IMR-90 (cell line): ENCODE measurements at regions not wholly inside any gene's neighbourhood (a gene's known extent, or its start where the extent isn't known, plus 50 kb on each side); places are given as distances from the start of the nearest gene placed in this dataset.

ENCODE experiments used
- BHLHE40 ChIP-seq: fragments of 150-350 bp; IDR thresholded peaks from 2 replicates; pipeline ENCODE4 v1.6.1; 2016; ENCODE audit warnings: mild to moderate bottlenecking, low read depth, low read length
- CEBPB ChIP-seq: IDR thresholded peaks from 2 replicates; pipeline ENCODE4 v1.6.1; 2012; ENCODE audit warnings: low read depth, low read length, improper control_type of control experiment
- CHD1 ChIP-seq: IDR thresholded peaks from 2 replicates; pipeline ENCODE4 v1.6.1; 2012; ENCODE audit warnings: low read depth, low read length, improper control_type of control experiment
- MAZ ChIP-seq: IDR thresholded peaks from 2 replicates; pipeline ENCODE4 v1.6.1; 2012; ENCODE audit warnings: low read depth, mild to moderate bottlenecking, low read length, improper control_type of control experiment, moderate library complexity, borderline replicate concordance
- MXI1 ChIP-seq: IDR thresholded peaks from 2 replicates; pipeline ENCODE4 v1.6.1; 2012; ENCODE audit warnings: low read depth, mild to moderate bottlenecking, low read length, moderate library complexity, borderline replicate concordance
- NFE2L2 ChIP-seq: fragments of 150-350 bp; IDR thresholded peaks from 2 replicates; pipeline ENCODE4 v1.6.1; 2016; ENCODE audit warnings: low read depth, mild to moderate bottlenecking, low read length
- POLR2A ChIP-seq: IDR thresholded peaks from 2 replicates; pipeline ENCODE4 v1.6.1; 2012; ENCODE audit warnings: mild to moderate bottlenecking, low read depth, low read length
- RCOR1 ChIP-seq: IDR thresholded peaks from 2 replicates; pipeline ENCODE4 v1.6.1; 2012; ENCODE audit warnings: mild to moderate bottlenecking, low read length, improper control_type of control experiment; ENCODE audit not compliant: insufficient replicate concordance
- RFX5 ChIP-seq: IDR thresholded peaks from 2 replicates; pipeline ENCODE4 v1.8.0; 2012; ENCODE audit warnings: low read depth, mild to moderate bottlenecking, low read length, moderate library complexity
- SMC3 ChIP-seq: fragments of 150-350 bp; IDR thresholded peaks from 2 replicates; pipeline ENCODE4 v1.6.1; 2016; ENCODE audit warnings: low read depth, mild to moderate bottlenecking, antibody characterized with exemption, low read length, moderate library complexity
- TF ChIP-seq, protein P1 (sequence below): fragments of 150-350 bp; IDR thresholded peaks from 2 replicates; pipeline ENCODE4 v1.6.1; 2016; ENCODE audit warnings: low read depth, mild to moderate bottlenecking, low read length, moderate library complexity, borderline replicate concordance
- TF ChIP-seq, protein P2 (sequence below): conservative IDR thresholded peaks from 2 replicates; pipeline ENCODE4 v1.5.1; 2012; ENCODE audit warnings: mild to moderate bottlenecking, low read depth, low read length, improper control_type of control experiment
- TF ChIP-seq, protein P3 (sequence below): fragments of 150-350 bp; IDR thresholded peaks from 2 replicates; pipeline ENCODE4 v1.6.1; 2017; ENCODE audit warnings: mild to moderate bottlenecking, antibody characterized with exemption, low read length, low read depth

DNA sequence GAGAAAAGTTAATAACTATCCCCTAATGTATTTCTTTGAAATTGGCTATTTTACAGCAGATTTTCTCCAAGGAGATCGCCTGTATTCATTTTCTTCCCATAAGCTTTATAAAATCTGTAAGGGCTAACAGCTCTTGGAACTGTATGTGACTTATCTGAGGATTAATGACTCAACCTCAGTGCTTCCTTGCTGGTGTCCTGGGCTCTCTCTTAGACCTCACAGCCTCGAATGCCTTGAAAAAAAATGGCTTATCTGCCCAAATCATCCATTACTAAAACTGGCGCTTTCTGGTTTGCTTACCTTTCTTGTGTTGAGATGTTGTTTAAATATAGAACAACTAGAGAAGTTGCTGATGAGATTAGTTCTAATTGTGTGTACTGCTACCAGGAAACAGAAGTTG is 713.6 kb downstream of the SLC4A3 start:
- TF ChIP-seq, protein P1, sequence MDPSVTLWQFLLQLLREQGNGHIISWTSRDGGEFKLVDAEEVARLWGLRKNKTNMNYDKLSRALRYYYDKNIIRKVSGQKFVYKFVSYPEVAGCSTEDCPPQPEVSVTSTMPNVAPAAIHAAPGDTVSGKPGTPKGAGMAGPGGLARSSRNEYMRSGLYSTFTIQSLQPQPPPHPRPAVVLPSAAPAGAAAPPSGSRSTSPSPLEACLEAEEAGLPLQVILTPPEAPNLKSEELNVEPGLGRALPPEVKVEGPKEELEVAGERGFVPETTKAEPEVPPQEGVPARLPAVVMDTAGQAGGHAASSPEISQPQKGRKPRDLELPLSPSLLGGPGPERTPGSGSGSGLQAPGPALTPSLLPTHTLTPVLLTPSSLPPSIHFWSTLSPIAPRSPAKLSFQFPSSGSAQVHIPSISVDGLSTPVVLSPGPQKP: no peak
- TF ChIP-seq, protein P2, sequence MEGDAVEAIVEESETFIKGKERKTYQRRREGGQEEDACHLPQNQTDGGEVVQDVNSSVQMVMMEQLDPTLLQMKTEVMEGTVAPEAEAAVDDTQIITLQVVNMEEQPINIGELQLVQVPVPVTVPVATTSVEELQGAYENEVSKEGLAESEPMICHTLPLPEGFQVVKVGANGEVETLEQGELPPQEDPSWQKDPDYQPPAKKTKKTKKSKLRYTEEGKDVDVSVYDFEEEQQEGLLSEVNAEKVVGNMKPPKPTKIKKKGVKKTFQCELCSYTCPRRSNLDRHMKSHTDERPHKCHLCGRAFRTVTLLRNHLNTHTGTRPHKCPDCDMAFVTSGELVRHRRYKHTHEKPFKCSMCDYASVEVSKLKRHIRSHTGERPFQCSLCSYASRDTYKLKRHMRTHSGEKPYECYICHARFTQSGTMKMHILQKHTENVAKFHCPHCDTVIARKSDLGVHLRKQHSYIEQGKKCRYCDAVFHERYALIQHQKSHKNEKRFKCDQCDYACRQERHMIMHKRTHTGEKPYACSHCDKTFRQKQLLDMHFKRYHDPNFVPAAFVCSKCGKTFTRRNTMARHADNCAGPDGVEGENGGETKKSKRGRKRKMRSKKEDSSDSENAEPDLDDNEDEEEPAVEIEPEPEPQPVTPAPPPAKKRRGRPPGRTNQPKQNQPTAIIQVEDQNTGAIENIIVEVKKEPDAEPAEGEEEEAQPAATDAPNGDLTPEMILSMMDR: no peak
- TF ChIP-seq RCOR1 (no peak), POLR2A (no peak), SMC3 (no peak), CHD1 (no peak), NFE2L2 (no peak), CEBPB (no peak), RFX5 (no peak), MAZ (no peak), MXI1 (no peak), BHLHE40 (no peak)
- TF ChIP-seq, protein P3, sequence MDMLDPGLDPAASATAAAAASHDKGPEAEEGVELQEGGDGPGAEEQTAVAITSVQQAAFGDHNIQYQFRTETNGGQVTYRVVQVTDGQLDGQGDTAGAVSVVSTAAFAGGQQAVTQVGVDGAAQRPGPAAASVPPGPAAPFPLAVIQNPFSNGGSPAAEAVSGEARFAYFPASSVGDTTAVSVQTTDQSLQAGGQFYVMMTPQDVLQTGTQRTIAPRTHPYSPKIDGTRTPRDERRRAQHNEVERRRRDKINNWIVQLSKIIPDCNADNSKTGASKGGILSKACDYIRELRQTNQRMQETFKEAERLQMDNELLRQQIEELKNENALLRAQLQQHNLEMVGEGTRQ: no peak
